ENCODE measurements at regions not wholly inside any gene's neighbourhood (a gene's known extent, or its start where the extent isn't known, plus 50 kb on each side); places are given as distances from the start of the nearest gene placed in this dataset.

DNA sequence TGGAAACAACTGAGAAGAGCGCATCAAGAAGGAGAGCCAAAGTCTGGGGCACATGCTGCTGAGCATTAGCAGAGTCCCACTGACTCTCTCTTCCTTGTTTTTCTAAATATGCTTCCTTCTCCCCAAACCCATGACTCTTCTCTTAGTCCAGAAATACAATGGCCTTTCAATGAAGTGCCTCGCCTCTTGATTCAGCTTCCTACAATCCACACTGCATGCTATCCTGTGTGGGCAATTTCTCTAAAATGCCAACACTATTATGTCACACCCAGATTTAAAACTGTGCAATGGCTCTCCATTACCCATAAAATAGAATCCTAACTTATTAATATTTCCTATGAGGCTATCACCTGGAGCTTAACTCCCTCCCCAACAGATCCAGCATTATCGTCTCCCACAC is 198.6 kb downstream of the RPAP3 start:
- no peaks in the 10 kb centered on the region for H3K27me3 ChIP-seq (ENCODE audit: insufficient read depth, low read depth, severe bottlenecking)
- no peak overlapping the region for H3K27ac ChIP-seq
- no peaks in the 10 kb centered on the region for H3K9me3 ChIP-seq (ENCODE audit: severe bottlenecking)
- H3K36me3 ChIP-seq: no peaks in the 10 kb centered on the region
- DNase-seq: no peak
- TF ChIP-seq, protein P1, sequence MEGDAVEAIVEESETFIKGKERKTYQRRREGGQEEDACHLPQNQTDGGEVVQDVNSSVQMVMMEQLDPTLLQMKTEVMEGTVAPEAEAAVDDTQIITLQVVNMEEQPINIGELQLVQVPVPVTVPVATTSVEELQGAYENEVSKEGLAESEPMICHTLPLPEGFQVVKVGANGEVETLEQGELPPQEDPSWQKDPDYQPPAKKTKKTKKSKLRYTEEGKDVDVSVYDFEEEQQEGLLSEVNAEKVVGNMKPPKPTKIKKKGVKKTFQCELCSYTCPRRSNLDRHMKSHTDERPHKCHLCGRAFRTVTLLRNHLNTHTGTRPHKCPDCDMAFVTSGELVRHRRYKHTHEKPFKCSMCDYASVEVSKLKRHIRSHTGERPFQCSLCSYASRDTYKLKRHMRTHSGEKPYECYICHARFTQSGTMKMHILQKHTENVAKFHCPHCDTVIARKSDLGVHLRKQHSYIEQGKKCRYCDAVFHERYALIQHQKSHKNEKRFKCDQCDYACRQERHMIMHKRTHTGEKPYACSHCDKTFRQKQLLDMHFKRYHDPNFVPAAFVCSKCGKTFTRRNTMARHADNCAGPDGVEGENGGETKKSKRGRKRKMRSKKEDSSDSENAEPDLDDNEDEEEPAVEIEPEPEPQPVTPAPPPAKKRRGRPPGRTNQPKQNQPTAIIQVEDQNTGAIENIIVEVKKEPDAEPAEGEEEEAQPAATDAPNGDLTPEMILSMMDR (IDR thresholded peaks at IDR 0.05; ENCODE audit: low read depth, low read length): no peak
- H3K4me3 ChIP-seq (ENCODE audit: low read depth, low read length): no peak overlapping the region

DNA sequence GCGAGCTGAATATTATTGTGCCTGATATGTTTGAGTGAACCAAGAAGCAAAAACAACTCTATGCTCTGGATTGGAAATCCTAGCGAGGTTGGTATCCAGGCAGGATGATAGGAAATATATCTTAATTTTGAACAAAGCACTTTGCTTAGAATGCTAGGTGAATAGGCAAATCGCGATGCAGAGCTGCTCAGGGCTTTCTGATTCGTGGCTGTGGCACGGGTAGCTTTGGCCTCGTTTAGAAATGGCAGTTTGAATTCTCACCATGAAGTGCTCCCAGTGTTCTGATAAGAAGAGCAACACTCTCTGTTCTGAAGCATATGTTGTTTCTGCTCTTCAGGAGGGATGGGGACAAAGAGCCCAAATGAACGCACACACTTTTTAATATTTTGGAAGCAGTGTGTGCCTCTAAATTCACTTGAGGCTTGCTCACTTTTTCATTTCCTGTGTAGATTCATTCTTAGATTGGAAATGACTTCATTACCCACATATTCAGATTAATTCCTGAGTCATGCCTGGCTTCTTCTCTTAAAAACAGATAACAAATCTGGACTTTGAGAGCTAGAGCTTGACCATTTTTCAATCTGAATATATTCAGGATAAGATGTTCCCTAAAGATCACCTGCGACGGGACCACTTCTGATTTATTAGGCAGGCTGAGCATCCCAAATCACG is 200.9 kb downstream of the RPAP3 start:
- H3K4me3 ChIP-seq (ENCODE audit: low read depth, low read length): no peak overlapping the region
- no peaks in the 10 kb centered on the region for H3K36me3 ChIP-seq
- no peaks in the 10 kb centered on the region for H3K27me3 ChIP-seq (ENCODE audit: insufficient read depth, low read depth, severe bottlenecking)
- H3K9me3 ChIP-seq (ENCODE audit: severe bottlenecking): no peaks in the 10 kb centered on the region
- no peak for DNase-seq
- H3K27ac ChIP-seq: no peak overlapping the region
- TF ChIP-seq, protein P1 (IDR thresholded peaks at IDR 0.05; ENCODE audit: low read depth, low read length): no peak

DNA sequence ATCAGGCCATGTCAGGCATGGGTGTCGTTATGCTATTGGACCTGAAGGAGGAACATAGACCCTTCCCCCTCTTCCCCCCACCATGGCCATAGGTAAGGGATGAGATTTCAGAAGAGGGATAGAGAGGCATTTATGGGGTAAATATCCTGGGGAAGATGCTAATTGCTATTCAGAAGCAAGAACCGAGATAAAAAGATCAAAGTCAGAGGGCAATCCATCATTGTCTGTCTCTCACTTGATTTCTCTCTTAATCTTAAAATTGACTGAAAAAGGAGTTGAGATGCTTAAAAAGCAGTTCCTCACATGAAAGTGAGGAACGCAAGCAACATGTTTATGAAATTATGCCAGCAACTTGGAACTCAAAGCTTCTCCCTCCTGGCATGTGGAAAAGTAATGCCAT is 212.0 kb downstream of the RPAP3 start:
- DNase-seq: no peak
- Histone ChIP-seq H3K27me3 (ENCODE audit: insufficient read depth, low read depth, severe bottlenecking) (peaks cover 9% of the 10 kb centered on the region), H3K4me3 (ENCODE audit: low read depth, low read length) (no peak overlapping the region), H3K9me3 (ENCODE audit: severe bottlenecking) (no peaks in the 10 kb centered on the region), H3K36me3 (no peaks in the 10 kb centered on the region), H3K27ac (no peak overlapping the region)
- TF ChIP-seq, protein P1 (IDR thresholded peaks at IDR 0.05; ENCODE audit: low read depth, low read length): no peak

DNA sequence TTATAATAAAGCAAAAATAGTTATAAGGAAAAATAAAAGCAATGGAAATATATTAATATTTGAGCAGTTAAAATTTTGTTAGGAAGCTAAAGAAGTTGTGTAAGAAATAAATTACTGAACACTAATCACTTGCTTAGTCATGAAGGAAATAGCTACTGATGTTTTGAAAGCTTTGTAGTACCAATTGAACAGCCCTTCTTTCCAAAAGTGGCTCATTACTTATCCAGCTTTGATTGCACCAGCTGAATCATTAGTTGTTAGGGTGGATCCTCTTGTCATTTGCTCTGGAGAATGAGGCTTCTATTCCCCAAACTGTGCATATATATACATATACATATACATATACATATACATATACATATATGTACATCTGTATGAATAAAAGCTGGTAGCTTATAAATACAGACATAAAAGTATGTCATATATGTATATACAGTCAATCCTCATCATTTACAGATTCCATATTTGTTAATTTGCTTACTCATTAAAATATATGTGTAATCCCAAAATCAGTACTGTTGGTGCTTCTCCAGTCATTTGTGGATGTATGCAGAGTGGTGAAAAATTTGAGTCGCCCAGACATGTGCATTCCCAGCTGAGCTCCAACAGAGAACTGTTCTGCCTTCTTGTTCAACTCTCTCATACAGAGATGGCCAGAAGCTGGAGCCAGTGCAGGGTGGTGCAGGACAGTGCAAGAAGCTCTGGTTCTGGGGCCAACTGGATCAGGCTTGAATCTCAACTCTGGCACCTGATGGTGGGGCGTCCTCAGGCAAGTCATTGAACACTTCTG is 214.1 kb downstream of the RPAP3 start:
- Histone ChIP-seq H3K27me3 (ENCODE audit: insufficient read depth, low read depth, severe bottlenecking) (peaks cover 10% of the 10 kb centered on the region), H3K4me3 (ENCODE audit: low read depth, low read length) (no peak overlapping the region), H3K9me3 (ENCODE audit: severe bottlenecking) (no peaks in the 10 kb centered on the region), H3K27ac (no peak overlapping the region), H3K36me3 (no peaks in the 10 kb centered on the region)
- TF ChIP-seq, protein P1 (IDR thresholded peaks at IDR 0.05; ENCODE audit: low read depth, low read length): no peak
- no peak for DNase-seq

GRCh38 chr12:47488888-47489287 is 216.9 kb downstream of the RPAP3 start:
- H3K27ac ChIP-seq: no peak overlapping the region
- no peaks in the 10 kb centered on the region for H3K9me3 ChIP-seq (ENCODE audit: severe bottlenecking)
- H3K4me3 ChIP-seq (ENCODE audit: low read depth, low read length): no peak overlapping the region
- H3K27me3 ChIP-seq (ENCODE audit: insufficient read depth, low read depth, severe bottlenecking): peaks cover 13% of the 10 kb centered on the region
- TF ChIP-seq, protein P1 (IDR thresholded peaks at IDR 0.05; ENCODE audit: low read depth, low read length): no peak
- no peak for DNase-seq
- no peaks in the 10 kb centered on the region for H3K36me3 ChIP-seq

Measured in WERI-Rb-1 (cell line).